ENCODE measurements at regions not wholly inside any gene's neighbourhood (a gene's known extent, or its start where the extent isn't known, plus 50 kb on each side); places are given as distances from the start of the nearest gene placed in this dataset.

DNA sequence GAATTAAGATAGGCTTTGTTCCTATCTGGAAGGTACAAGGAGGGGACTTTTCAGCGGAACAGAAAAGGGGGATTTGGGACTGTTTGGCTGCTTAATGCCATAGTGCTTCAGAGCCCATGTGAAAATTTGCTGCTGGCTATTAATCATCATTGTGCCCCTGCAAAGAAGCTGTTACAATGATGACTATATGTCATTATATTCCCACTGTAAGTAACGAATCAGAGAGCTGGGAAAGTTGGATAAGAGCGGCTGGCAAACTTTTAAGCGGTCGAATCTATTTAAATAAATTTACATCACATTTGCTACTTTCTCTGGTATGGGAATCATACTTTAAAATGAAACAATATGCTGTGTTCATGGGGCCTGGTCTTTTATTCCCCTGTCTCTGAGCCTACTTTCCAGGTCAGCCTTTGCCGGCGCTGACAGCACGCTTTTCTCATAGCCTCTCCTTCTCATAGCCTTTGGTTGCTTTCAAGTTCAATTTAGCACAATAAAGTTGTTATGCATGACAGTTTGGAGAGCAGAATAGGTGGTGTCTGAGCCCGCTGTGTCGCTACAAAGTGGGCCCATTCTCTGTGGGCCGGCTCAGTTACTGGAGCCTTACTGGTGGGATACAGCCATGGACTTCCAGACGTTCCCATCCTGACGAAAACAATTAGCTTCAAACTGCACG lies 271.2 kb upstream of the TMEM161B start (continued):
- TF ChIP-seq EZH2 (IDR thresholded peaks at IDR 0.05; ENCODE audit: low read depth, unreplicated experiment), result no peak
- TF ChIP-seq JUNB (IDR thresholded peaks at IDR 0.05; ENCODE audit: unreplicated experiment), result no peak
- TF ChIP-seq, protein P1, sequence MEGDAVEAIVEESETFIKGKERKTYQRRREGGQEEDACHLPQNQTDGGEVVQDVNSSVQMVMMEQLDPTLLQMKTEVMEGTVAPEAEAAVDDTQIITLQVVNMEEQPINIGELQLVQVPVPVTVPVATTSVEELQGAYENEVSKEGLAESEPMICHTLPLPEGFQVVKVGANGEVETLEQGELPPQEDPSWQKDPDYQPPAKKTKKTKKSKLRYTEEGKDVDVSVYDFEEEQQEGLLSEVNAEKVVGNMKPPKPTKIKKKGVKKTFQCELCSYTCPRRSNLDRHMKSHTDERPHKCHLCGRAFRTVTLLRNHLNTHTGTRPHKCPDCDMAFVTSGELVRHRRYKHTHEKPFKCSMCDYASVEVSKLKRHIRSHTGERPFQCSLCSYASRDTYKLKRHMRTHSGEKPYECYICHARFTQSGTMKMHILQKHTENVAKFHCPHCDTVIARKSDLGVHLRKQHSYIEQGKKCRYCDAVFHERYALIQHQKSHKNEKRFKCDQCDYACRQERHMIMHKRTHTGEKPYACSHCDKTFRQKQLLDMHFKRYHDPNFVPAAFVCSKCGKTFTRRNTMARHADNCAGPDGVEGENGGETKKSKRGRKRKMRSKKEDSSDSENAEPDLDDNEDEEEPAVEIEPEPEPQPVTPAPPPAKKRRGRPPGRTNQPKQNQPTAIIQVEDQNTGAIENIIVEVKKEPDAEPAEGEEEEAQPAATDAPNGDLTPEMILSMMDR (conservative IDR thresholded peaks at IDR 0.05; ENCODE audit: low read depth in 2 of 2), result no peak
- no peak for TF ChIP-seq POLR2AphosphoS5 (IDR thresholded peaks at IDR 0.05; ENCODE audit: low read depth)

DNA sequence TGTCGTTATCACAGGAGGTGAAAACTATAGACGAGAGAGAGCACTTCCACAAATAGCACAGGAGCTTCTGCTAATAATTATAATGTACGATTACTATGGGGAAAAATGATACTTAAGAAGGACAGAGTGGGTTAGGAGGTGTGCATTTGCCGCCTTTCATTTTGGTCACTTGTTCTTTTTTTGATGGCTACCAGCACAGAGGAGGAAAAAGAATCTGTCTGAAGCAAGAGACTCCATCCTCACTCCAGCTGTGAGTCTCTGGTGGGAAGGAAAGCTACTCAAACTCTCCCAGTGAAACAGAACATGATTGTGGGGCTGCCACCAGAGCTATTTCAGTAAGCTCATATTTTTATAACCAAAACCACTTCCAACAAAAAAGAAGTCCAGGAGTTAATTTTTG lies 270.4 kb upstream of the TMEM161B start:
- no peak overlapping the region for H3K27ac Mint-ChIP-seq
- H3K36me3 Mint-ChIP-seq (ENCODE audit: low read depth), result no peaks in the 10 kb centered on the region
- ATAC-seq (peak; percentile 57), DNase-seq (ENCODE audit: low spot score) (no peak)
- Histone ChIP-seq H3K36me3 (ENCODE audit: insufficient read depth) (no peaks in the 10 kb centered on the region), H3K4me3 (no peak overlapping the region), H3K4me1 (ENCODE audit: insufficient read depth) (peaks cover 17% of the 10 kb centered on the region), H3K27me3 (ENCODE audit: insufficient read depth) (no peaks in the 10 kb centered on the region), H3F3A (replicated peaks; ENCODE audit: low read depth) (no peaks in the 10 kb centered on the region), H3K79me2 (replicated peaks; ENCODE audit: insufficient read depth) (no peaks in the 10 kb centered on the region), H3K4me2 (no peak overlapping the region), H2AFZ (peak overlapping the region; percentile 9), H3K27ac (ENCODE audit: low read depth) (peak overlapping the region; percentile 10; the same call in 1 of the 2 replicates), H3K9me2 (ENCODE audit: insufficient read depth) (no peaks in the 10 kb centered on the region), H4K20me1 (replicated peaks; ENCODE audit: insufficient read depth) (no peaks in the 10 kb centered on the region)
- no peaks in the 10 kb centered on the region for H3K27me3 Mint-ChIP-seq (ENCODE audit: insufficient read depth, low read depth, poor library complexity)
- no peak overlapping the region for H3K4me3 Mint-ChIP-seq
- peaks cover 23% of the 10 kb centered on the region; the same call in 2 of the 3 replicates for H3K4me1 Mint-ChIP-seq
- H3K9me3 Mint-ChIP-seq, result no peaks in the 10 kb centered on the region
- no peak for TF ChIP-seq STAT1 (IDR thresholded peaks at IDR 0.05; ENCODE audit: unreplicated experiment)
- TF ChIP-seq, protein P1 (conservative IDR thresholded peaks at IDR 0.05; ENCODE audit: low read depth in 2 of 2), result no peak
- TF ChIP-seq EZH2phosphoT487 (IDR thresholded peaks at IDR 0.05; ENCODE audit: unreplicated experiment), result no peak
- TF ChIP-seq NANOG (IDR thresholded peaks at IDR 0.05; ENCODE audit: borderline replicate concordance), result no peak
- TF ChIP-seq, protein P2, sequence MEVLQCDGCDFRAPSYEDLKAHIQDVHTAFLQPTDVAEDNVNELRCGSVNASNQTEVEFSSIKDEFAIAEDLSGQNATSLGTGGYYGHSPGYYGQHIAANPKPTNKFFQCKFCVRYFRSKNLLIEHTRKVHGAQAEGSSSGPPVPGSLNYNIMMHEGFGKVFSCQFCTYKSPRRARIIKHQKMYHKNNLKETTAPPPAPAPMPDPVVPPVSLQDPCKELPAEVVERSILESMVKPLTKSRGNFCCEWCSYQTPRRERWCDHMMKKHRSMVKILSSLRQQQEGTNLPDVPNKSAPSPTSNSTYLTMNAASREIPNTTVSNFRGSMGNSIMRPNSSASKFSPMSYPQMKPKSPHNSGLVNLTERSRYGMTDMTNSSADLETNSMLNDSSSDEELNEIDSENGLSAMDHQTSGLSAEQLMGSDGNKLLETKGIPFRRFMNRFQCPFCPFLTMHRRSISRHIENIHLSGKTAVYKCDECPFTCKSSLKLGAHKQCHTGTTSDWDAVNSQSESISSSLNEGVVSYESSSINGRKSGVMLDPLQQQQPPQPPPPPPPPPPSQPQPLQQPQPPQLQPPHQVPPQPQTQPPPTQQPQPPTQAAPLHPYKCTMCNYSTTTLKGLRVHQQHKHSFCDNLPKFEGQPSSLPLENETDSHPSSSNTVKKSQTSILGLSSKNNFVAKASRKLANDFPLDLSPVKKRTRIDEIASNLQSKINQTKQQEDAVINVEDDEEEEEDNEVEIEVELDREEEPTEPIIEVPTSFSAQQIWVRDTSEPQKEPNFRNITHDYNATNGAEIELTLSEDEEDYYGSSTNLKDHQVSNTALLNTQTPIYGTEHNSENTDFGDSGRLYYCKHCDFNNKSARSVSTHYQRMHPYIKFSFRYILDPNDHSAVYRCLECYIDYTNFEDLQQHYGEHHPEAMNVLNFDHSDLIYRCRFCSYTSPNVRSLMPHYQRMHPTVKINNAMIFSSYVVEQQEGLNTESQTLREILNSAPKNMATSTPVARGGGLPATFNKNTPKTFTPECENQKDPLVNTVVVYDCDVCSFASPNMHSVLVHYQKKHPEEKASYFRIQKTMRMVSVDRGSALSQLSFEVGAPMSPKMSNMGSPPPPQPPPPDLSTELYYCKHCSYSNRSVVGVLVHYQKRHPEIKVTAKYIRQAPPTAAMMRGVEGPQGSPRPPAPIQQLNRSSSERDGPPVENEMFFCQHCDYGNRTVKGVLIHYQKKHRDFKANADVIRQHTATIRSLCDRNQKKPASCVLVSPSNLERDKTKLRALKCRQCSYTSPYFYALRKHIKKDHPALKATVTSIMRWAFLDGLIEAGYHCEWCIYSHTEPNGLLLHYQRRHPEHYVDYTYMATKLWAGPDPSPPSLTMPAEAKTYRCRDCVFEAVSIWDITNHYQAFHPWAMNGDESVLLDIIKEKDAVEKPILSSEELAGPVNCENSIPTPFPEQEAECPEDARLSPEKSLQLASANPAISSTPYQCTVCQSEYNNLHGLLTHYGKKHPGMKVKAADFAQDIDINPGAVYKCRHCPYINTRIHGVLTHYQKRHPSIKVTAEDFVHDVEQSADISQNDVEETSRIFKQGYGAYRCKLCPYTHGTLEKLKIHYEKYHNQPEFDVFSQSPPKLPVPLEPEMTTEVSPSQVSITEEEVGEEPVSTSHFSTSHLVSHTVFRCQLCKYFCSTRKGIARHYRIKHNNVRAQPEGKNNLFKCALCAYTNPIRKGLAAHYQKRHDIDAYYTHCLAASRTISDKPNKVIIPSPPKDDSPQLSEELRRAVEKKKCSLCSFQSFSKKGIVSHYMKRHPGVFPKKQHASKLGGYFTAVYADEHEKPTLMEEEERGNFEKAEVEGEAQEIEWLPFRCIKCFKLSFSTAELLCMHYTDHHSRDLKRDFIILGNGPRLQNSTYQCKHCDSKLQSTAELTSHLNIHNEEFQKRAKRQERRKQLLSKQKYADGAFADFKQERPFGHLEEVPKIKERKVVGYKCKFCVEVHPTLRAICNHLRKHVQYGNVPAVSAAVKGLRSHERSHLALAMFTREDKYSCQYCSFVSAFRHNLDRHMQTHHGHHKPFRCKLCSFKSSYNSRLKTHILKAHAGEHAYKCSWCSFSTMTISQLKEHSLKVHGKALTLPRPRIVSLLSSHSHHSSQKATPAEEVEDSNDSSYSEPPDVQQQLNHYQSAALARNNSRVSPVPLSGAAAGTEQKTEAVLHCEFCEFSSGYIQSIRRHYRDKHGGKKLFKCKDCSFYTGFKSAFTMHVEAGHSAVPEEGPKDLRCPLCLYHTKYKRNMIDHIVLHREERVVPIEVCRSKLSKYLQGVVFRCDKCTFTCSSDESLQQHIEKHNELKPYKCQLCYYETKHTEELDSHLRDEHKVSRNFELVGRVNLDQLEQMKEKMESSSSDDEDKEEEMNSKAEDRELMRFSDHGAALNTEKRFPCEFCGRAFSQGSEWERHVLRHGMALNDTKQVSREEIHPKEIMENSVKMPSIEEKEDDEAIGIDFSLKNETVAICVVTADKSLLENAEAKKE (CRISPR knock-in tag; IDR thresholded peaks at IDR 0.05), result no peak
- no peak for TF ChIP-seq EZH2 (IDR thresholded peaks at IDR 0.05; ENCODE audit: low read depth, unreplicated experiment)
- no peak for TF ChIP-seq CREB1 (CRISPR knock-in tag; IDR thresholded peaks at IDR 0.05; ENCODE audit: low read depth)
- TF ChIP-seq, protein P3, sequence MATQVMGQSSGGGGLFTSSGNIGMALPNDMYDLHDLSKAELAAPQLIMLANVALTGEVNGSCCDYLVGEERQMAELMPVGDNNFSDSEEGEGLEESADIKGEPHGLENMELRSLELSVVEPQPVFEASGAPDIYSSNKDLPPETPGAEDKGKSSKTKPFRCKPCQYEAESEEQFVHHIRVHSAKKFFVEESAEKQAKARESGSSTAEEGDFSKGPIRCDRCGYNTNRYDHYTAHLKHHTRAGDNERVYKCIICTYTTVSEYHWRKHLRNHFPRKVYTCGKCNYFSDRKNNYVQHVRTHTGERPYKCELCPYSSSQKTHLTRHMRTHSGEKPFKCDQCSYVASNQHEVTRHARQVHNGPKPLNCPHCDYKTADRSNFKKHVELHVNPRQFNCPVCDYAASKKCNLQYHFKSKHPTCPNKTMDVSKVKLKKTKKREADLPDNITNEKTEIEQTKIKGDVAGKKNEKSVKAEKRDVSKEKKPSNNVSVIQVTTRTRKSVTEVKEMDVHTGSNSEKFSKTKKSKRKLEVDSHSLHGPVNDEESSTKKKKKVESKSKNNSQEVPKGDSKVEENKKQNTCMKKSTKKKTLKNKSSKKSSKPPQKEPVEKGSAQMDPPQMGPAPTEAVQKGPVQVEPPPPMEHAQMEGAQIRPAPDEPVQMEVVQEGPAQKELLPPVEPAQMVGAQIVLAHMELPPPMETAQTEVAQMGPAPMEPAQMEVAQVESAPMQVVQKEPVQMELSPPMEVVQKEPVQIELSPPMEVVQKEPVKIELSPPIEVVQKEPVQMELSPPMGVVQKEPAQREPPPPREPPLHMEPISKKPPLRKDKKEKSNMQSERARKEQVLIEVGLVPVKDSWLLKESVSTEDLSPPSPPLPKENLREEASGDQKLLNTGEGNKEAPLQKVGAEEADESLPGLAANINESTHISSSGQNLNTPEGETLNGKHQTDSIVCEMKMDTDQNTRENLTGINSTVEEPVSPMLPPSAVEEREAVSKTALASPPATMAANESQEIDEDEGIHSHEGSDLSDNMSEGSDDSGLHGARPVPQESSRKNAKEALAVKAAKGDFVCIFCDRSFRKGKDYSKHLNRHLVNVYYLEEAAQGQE (IDR thresholded peaks at IDR 0.05; ENCODE audit: unreplicated experiment), result no peak
- TF ChIP-seq ZNF114 (CRISPR knock-in tag; IDR thresholded peaks at IDR 0.05), result no peak

Data from GM23338 (cell line).